PC-9 (cell line): ENCODE measurements at regions not wholly inside any gene's neighbourhood (a gene's known extent, or its start where the extent isn't known, plus 50 kb on each side); places are given as distances from the start of the nearest gene placed in this dataset.

Experiments used
- EZH2 ChIP-seq: fragments of 200-600 bp; sonication (generic); IDR thresholded peaks from 2 replicates; pipeline ENCODE4 v1.8.0; 2017; ENCODE audit warnings: antibody characterized with exemption, low read depth
- TF ChIP-seq, protein P1 (sequence below): fragments of 200-600 bp; sonication (generic); conservative IDR thresholded peaks from 2 replicates; pipeline ENCODE4 v1.6.1; 2017; ENCODE audit warnings: mixed run types, antibody characterized with exemption, mild to moderate bottlenecking, moderate library complexity

DNA sequence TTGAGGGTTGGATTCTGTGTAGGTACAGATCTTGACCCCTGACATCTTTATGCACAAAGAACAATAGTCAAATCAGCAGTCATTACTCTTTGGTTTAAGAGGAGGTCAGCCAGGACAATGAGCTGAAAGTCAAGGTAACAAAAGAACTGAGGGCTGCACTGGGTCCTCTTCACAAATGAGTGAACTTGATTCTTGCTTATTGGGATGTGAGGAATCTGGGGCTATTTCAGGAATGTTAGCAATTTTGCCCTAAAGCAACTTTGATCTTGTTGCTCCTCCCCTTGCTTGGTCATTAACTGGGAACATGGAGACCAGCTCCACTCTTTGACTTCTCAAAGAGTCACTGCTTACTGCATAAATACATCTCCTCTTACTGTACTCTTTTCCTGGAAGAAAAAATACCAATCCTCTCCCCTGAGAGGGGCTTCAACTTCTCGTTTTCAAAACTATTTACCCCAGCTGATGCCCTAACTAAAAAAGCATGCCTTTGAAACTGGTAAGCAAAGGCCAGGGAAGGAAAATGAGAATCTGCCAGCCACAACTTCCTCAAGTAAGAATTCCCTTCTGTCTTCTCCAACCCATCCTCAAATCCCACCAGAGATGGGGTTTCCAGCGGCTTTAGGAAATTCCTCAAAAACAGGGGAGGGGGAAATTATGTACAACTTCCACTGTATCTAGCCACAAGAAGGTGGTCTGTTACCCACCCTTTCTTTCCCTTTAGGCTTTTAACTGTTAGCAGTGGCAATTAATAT lies 368.3 kb downstream of the ENC1 start:
- TF ChIP-seq, protein P1, sequence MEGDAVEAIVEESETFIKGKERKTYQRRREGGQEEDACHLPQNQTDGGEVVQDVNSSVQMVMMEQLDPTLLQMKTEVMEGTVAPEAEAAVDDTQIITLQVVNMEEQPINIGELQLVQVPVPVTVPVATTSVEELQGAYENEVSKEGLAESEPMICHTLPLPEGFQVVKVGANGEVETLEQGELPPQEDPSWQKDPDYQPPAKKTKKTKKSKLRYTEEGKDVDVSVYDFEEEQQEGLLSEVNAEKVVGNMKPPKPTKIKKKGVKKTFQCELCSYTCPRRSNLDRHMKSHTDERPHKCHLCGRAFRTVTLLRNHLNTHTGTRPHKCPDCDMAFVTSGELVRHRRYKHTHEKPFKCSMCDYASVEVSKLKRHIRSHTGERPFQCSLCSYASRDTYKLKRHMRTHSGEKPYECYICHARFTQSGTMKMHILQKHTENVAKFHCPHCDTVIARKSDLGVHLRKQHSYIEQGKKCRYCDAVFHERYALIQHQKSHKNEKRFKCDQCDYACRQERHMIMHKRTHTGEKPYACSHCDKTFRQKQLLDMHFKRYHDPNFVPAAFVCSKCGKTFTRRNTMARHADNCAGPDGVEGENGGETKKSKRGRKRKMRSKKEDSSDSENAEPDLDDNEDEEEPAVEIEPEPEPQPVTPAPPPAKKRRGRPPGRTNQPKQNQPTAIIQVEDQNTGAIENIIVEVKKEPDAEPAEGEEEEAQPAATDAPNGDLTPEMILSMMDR = no peak
- TF ChIP-seq EZH2 = no peak
